GM18868 (cell line): ENCODE measurements at regions not wholly inside any gene's neighbourhood (a gene's known extent, or its start where the extent isn't known, plus 50 kb on each side); places are given as distances from the start of the nearest gene placed in this dataset.

Source experiments
- ATAC-seq: cut with Tn5 transposase; IDR thresholded peaks from one replicate; pipeline ENCODE4 v1.9.1; 2021; ENCODE audit warnings: mild to moderate bottlenecking, moderate library complexity; ENCODE audit not compliant: unreplicated experiment

DNA sequence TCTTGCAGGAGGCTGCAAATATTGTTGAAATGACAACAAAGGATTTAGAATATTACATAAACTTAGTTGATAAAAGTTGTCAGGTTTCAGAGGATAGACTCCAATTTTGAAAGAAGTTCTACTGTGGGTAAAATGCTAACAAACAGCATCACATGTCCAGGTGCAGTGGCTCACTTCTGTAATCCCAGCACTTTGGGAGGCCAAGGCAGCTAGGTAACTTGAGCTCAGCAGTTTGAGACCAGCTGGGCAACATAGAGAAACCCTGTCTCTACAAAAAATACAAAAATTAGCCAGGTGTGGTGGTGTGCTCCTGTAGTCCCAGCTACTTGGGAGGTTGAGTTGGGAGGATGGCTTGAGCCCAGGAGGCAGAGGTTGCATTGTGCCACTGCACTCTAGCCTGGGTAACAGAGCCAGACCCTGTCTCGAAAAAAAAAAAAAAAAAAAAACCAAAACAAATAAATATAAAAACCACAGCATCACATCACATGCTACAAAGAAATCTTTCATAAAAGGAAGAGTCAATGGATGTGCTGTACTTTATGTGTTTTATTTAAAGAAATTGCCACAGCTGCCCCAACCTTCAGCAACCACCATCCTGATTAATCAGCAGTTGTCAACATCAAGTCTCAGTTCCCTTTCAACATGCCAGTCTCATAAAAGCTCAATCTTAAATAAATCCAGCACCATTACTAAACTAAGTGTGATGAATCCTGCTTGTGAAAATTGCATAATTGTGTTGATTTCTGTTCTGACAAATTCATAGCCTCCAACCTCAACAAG is 83.2 kb upstream of the MBL2 start:
- ATAC-seq = no peak

DNA sequence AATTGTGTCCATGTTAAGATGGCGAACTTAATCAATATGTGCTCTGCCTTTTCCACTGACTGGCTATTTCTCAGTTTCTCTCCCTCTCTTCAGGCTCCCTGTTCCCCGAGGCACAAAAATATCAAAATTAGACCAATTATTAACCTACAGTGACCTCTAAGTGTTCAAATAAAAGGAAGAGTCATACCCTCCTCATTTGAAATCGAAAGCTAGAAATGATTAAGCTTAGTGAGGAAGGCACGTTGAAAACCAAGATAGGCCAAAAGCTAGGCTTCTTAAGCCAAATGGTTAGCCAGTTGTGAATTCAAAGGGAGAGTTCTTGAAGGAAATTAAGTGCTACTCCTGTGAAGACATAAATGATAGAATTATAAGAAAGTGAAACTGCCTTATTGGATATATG is 81.1 kb upstream of the MBL2 start:
- ATAC-seq = peak; percentile 55

DNA sequence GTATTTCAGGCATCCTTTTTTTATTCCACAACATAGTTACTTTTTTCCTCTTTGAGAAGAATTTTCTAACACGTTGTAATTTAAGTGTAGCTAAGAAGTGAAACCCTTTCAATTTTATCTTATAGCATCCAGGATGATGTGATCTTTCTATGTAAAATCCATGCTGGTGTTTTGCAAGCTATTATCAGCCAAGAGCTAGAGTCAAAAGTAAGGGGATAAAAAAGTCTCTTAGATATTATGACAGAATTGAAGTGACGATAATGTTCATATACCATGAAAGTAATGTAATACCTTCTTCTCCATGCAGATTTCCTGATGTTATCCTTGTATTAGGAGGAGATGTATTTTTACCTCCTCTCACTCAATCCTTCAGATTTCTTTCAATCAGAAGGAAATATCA is 64.2 kb upstream of the MBL2 start:
- no peak for ATAC-seq
